ENCODE measurements at regions not wholly inside any gene's neighbourhood (a gene's known extent, or its start where the extent isn't known, plus 50 kb on each side); places are given as distances from the start of the nearest gene placed in this dataset.
A peak's percentile ranks its signal among the peaks of the same experiment; 100 is the strongest.

DNA sequence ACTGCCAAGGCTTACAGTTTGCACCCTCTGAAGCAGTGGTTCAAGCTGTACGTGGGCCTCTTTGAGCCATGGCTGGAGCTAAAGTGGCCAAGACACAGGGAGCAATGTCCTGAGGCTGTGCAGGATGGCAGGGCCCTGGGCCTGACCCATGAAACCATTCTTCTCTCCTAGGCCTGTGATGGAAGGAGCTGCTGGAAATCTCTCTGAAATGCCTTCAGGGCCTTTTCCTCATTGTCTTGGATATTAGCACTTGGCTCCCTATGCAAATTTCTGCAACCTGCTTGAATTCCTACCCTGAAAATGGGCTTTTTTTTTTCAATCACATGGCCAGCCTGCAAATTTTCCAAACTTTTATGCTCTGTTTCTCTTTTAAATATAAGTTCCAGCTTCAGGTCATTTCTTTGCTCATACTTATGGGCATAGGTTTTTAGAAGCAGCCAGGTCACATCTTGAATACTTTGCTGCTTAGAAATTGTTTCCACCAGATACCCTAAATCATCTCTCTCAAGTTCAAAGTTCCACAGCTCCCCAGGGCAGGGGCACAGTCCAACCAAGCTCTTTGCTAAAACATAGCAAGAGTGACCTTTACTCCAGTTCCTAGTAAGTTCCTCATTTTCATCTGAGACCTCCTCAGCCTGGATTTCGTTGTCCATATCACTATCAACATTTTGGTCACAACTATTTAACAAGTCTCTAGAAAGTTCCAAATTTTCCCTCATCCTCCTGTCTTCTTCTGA, 138.3 kb downstream of the OSTF1 start:
- TF ChIP-seq, protein P1, sequence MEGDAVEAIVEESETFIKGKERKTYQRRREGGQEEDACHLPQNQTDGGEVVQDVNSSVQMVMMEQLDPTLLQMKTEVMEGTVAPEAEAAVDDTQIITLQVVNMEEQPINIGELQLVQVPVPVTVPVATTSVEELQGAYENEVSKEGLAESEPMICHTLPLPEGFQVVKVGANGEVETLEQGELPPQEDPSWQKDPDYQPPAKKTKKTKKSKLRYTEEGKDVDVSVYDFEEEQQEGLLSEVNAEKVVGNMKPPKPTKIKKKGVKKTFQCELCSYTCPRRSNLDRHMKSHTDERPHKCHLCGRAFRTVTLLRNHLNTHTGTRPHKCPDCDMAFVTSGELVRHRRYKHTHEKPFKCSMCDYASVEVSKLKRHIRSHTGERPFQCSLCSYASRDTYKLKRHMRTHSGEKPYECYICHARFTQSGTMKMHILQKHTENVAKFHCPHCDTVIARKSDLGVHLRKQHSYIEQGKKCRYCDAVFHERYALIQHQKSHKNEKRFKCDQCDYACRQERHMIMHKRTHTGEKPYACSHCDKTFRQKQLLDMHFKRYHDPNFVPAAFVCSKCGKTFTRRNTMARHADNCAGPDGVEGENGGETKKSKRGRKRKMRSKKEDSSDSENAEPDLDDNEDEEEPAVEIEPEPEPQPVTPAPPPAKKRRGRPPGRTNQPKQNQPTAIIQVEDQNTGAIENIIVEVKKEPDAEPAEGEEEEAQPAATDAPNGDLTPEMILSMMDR (IDR thresholded peaks at IDR 0.05; ENCODE audit: insufficient read depth, low read length): no peak
- DNase-seq (ENCODE audit: low read depth): no peak
- H3K4me3 ChIP-seq (ENCODE audit: low read depth, low read length): no peak overlapping the region

DNA sequence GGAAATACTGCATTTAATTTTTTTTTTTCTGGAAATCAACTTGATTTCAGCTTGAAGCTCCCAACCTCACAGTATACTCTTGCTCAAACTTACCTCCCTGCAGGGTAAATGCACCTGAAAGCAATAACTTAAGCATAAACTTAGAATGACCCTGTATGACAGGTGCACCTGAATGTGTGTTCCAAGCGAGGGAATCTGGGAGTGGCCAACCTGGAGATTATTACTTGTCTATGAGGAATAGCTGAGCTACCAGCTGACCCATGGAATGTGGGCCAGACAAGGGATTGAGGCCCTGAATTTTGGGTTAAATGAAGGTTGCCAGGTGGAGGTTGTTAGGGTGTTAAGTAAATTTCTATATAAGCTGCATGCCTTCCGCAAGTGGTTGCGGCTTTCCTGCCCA, 140.6 kb downstream of the OSTF1 start:
- no peak for DNase-seq (ENCODE audit: low read depth)
- no peak overlapping the region for H3K4me3 ChIP-seq (ENCODE audit: low read depth, low read length)
- TF ChIP-seq, protein P1 (IDR thresholded peaks at IDR 0.05; ENCODE audit: insufficient read depth, low read length): no peak

DNA sequence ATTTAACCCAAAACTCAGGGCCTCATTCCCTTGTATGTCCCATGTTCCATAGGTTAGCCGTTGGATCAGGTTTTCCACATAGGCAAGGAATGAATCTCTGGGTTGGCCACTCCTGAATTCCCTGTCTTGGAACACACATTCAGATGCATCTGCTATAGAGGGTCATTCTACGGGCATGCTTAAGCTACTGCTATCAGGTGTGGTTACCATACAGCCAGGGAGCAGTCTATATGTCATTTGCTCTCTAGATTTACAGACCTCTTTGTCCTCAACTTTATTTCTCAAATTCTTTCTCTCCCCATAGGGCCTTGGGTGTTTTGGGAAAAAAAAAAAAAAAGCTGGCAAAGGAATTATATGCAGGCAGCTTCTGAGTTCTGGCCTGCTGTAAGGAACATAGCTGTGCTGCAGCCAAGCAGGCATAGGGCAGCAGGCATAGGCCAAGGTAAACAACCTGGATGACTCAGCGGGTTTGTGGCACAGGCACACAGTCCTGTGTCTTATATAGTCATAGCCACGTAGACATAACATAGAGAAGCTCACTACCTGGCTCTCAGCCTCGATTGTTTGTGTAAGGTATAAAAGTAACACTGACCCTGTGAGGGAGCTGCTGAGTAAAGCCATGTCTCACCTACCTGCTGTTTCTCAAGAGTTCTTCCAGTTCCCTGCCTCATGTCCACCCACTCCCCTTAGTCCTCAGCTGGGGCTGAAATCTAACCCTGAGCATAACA, 141.5 kb downstream of the OSTF1 start:
- TF ChIP-seq, protein P1 (IDR thresholded peaks at IDR 0.05; ENCODE audit: insufficient read depth, low read length): no peak
- DNase-seq (ENCODE audit: low read depth): peak; percentile 41
- H3K4me3 ChIP-seq (ENCODE audit: low read depth, low read length): no peak overlapping the region

DNA sequence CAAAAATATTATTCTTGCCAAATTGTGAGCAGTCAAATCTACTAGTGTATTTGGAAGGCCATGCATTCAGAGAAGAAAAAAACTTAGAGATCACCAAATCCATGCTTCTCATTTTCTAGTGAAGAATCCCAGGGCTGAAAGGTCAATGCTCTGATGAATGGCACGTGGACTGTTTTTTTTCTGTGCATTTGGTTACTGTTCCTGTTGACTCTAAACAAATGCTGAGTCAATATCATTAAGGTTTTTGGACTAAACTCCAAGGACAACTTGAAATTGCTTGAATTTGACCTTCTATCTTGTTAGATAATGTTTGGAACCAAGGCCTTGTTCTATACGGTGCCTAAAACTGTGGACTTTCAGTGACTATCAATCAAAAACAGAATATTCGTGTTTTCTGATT, 142.2 kb downstream of the OSTF1 start:
- no peak for DNase-seq (ENCODE audit: low read depth)
- H3K4me3 ChIP-seq (ENCODE audit: low read depth, low read length): no peak overlapping the region
- TF ChIP-seq, protein P1 (IDR thresholded peaks at IDR 0.05; ENCODE audit: insufficient read depth, low read length): no peak

DNA sequence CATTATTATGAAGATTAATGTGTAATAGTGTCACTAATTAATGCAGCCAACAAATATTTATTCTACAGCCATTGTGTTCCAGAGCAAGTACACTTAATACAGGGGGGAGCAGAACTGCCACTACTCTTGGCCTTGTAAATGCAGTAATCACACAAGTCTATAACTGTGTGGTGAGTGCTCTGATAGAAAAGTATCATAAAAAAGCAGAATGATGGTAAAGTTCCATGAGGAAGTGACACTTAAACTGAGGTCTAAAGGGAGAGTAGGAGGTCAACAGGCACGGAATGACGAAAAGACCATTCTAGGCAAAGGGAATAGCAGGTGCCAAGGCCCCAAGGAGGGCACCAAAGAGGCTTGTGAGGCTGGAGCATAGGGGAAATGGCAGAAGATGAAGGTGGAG, 142.9 kb downstream of the OSTF1 start:
- TF ChIP-seq, protein P1 (IDR thresholded peaks at IDR 0.05; ENCODE audit: insufficient read depth, low read length): no peak
- no peak for DNase-seq (ENCODE audit: low read depth)
- H3K4me3 ChIP-seq (ENCODE audit: low read depth, low read length): no peak overlapping the region

DNA sequence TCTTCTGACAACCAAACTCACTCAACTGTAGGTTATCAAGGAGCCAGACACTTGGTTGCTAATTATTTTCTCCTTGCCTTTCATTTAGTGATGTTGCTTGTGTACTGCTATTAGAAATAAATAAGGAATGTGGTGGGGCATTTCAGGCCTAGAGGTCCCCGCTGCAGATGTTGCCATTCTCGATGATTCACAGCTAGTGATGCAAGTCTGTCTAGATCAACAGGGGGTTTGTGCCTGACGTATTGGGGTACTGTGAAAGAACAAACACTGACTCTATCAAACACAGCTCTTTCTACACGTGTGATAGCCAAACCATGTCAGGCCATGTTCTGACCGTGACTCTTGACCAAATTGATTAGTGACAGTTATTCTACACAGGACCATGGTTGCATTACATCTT, 144.7 kb downstream of the OSTF1 start:
- TF ChIP-seq, protein P1 (IDR thresholded peaks at IDR 0.05; ENCODE audit: insufficient read depth, low read length): no peak
- DNase-seq (ENCODE audit: low read depth): no peak
- no peak overlapping the region for H3K4me3 ChIP-seq (ENCODE audit: low read depth, low read length)

Data from fibroblast of the aortic adventitia (primary cell).